ENCODE measurements at regions not wholly inside any gene's neighbourhood (a gene's known extent, or its start where the extent isn't known, plus 50 kb on each side); places are given as distances from the start of the nearest gene placed in this dataset.

DNA sequence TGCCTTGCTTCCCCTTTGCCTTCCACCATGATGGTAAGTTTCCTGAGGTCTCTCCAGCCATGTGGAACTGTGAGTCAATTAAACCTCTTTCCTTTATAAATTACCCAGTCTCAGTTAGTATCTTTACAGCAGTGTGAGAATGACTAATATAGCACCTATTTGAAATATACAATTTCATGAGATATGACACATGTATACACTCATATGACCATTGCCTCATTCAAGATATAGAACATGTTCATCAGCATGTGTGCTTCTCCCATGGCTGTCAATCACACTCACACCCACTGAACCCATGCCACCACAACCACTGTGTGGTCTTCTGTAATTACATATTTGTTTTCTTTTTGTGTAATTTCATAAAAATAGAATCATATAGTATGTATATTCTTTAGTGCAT, 599.5 kb upstream of the EPHA6 start:
- peaks cover 2% of the 10 kb centered on the region for H3K9me3 Mint-ChIP-seq (ENCODE audit: insufficient read depth)
- CTCF ChIA-PET, result no interaction called here
- ATAC-seq (ENCODE audit: low read depth), result no peak

DNA sequence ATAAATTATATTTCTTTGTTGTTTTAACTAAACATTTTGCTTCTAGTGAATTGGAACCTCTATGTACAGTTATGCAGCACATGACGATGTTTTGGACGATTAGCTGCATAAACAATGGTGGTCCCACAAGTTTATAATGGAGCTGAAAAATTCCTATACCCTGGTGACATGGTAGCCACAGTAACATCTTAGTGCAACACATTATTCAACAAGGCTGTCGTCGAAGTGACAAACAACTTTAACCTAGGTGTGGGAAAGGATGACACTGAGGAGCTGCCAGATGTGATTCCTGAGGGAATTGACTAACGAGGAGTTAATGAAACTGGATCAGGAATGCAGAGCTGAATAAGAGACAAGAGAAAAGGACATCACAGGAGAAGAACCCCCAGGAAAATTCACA, 588.9 kb upstream of the EPHA6 start:
- Histone ChIP-seq H3K27ac (ENCODE audit: low read length in 2 of 2) (no peak overlapping the region), H3K27me3 (replicated peaks in 1 of 4; ENCODE audit: control extremely low read depth in 1 of 4, control insufficient read depth in 3 of 4, insufficient read depth in 4 of 4, low read length in 3 of 4) (no peaks in the 10 kb centered on the region), H3K9ac (ENCODE audit: low read length) (no peak overlapping the region), H3K4me3 (ENCODE audit: control extremely low read depth in 1 of 5, extremely low read depth in 1 of 5, insufficient read depth in 1 of 5, low read depth in 2 of 5, low read length in 4 of 5) (no peak overlapping the region), H3K9me3 (ENCODE audit: control extremely low read depth in 1 of 3, control insufficient read depth in 2 of 3, insufficient read depth in 1 of 3, low read length in 2 of 3) (no peaks in the 10 kb centered on the region), H3K36me3 (replicated peaks in 1 of 2; ENCODE audit: control extremely low read depth in 1 of 2, control insufficient read depth in 1 of 2, extremely low read depth in 1 of 2, insufficient read depth in 2 of 2, low read length in 1 of 2) (no peaks in the 10 kb centered on the region), H3K79me2 (ENCODE audit: control insufficient read depth, insufficient read depth, low read length) (no peaks in the 10 kb centered on the region), H3K4me1 (ENCODE audit: control insufficient read depth in 2 of 2, insufficient read depth in 2 of 2, low read length in 2 of 2) (no peaks in the 10 kb centered on the region), H3K4me2 (replicated peaks; ENCODE audit: low read depth, low read length, poor library complexity, severe bottlenecking) (no peak overlapping the region), H4K20me1 (ENCODE audit: control insufficient read depth, insufficient read depth, low read length, poor library complexity, severe bottlenecking) (no peaks in the 10 kb centered on the region), H2AFZ (ENCODE audit: insufficient read depth, low read depth, low read length, poor library complexity, severe bottlenecking) (no peak overlapping the region)
- TF ChIP-seq, protein P1, sequence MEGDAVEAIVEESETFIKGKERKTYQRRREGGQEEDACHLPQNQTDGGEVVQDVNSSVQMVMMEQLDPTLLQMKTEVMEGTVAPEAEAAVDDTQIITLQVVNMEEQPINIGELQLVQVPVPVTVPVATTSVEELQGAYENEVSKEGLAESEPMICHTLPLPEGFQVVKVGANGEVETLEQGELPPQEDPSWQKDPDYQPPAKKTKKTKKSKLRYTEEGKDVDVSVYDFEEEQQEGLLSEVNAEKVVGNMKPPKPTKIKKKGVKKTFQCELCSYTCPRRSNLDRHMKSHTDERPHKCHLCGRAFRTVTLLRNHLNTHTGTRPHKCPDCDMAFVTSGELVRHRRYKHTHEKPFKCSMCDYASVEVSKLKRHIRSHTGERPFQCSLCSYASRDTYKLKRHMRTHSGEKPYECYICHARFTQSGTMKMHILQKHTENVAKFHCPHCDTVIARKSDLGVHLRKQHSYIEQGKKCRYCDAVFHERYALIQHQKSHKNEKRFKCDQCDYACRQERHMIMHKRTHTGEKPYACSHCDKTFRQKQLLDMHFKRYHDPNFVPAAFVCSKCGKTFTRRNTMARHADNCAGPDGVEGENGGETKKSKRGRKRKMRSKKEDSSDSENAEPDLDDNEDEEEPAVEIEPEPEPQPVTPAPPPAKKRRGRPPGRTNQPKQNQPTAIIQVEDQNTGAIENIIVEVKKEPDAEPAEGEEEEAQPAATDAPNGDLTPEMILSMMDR (IDR thresholded peaks at IDR 0.05), result no peak
- TF ChIP-seq EZH2 (IDR thresholded peaks at IDR 0.05; ENCODE audit: borderline replicate concordance, insufficient read depth, low read depth, low read length, poor library complexity, severe bottlenecking), result no peak
- Mint-ChIP-seq H3K4me3 (no peak overlapping the region), H3K27ac (no peak overlapping the region), H3K9me3 (ENCODE audit: insufficient read depth) (peaks cover 4% of the 10 kb centered on the region), H3K4me1 (no peaks in the 10 kb centered on the region), H3K27me3 (no peaks in the 10 kb centered on the region)
- intact Hi-C loops (cut with micrococcal nuclease), result no loop called here
- ATAC-seq (ENCODE audit: low read depth) (no peak), DNase-seq (no peak)
- CTCF ChIA-PET, result no interaction called here
- POLR2A ChIA-PET, result no interaction called here
- 80% methylated on average over 1 of the region's 5 CpGs for WGBS (ENCODE audit: insufficient coverage)

More for the DNA sequence above, 599.5 kb upstream of the EPHA6 start:
- no peak for TF ChIP-seq EZH2 (IDR thresholded peaks at IDR 0.05; ENCODE audit: borderline replicate concordance, insufficient read depth, low read depth, low read length, poor library complexity, severe bottlenecking)
- TF ChIP-seq, protein P1 (IDR thresholded peaks at IDR 0.05), result no peak
- Mint-ChIP-seq H3K4me1 (no peaks in the 10 kb centered on the region), H3K27me3 (no peaks in the 10 kb centered on the region), H3K27ac (no peak overlapping the region), H3K4me3 (no peak overlapping the region)
- no peak overlapping the region for H3K9ac ChIP-seq (ENCODE audit: low read length)
- H3K4me1 ChIP-seq (ENCODE audit: control insufficient read depth in 2 of 2, insufficient read depth in 2 of 2, low read length in 2 of 2), result no peaks in the 10 kb centered on the region
- POLR2A ChIA-PET, result no interaction called here
- H3K4me3 ChIP-seq (ENCODE audit: control extremely low read depth in 1 of 5, extremely low read depth in 1 of 5, insufficient read depth in 1 of 5, low read depth in 2 of 5, low read length in 4 of 5), result no peak overlapping the region
- no peaks in the 10 kb centered on the region for H3K79me2 ChIP-seq (ENCODE audit: control insufficient read depth, insufficient read depth, low read length)
- H3K9me3 ChIP-seq (ENCODE audit: control extremely low read depth in 1 of 3, control insufficient read depth in 2 of 3, insufficient read depth in 1 of 3, low read length in 2 of 3), result no peaks in the 10 kb centered on the region
- H3K4me2 ChIP-seq (replicated peaks; ENCODE audit: low read depth, low read length, poor library complexity, severe bottlenecking), result no peak overlapping the region
- H3K36me3 ChIP-seq (replicated peaks in 1 of 2; ENCODE audit: control extremely low read depth in 1 of 2, control insufficient read depth in 1 of 2, extremely low read depth in 1 of 2, insufficient read depth in 2 of 2, low read length in 1 of 2), result no peaks in the 10 kb centered on the region
- DNase-seq, result no peak
- intact Hi-C loops (cut with micrococcal nuclease), result no loop called here
- H4K20me1 ChIP-seq (ENCODE audit: control insufficient read depth, insufficient read depth, low read length, poor library complexity, severe bottlenecking), result no peaks in the 10 kb centered on the region
- H3K27me3 ChIP-seq (replicated peaks in 1 of 4; ENCODE audit: control extremely low read depth in 1 of 4, control insufficient read depth in 3 of 4, insufficient read depth in 4 of 4, low read length in 3 of 4), result no peaks in the 10 kb centered on the region
- no peak overlapping the region for H2AFZ ChIP-seq (ENCODE audit: insufficient read depth, low read depth, low read length, poor library complexity, severe bottlenecking)
- no peak overlapping the region for H3K27ac ChIP-seq (ENCODE audit: low read length in 2 of 2)

All from B cell (primary cell).